GM08714 (cell line): ENCODE measurements at regions not wholly inside any gene's neighbourhood (a gene's known extent, or its start where the extent isn't known, plus 50 kb on each side); places are given as distances from the start of the nearest gene placed in this dataset.

Source experiments
- H3K4me3 ChIP-seq: fragments of 200-500 bp; sonication (Bioruptor generic); 2 replicates; pipeline ENCODE4 v1.5.1; 2014; ENCODE audit warnings: mild to moderate bottlenecking, low read length, inconsistent platforms
- ZNF274 ChIP-seq: IDR thresholded peaks from 2 replicates; pipeline ENCODE4 v1.6.1; 2012; ENCODE audit warnings: mild to moderate bottlenecking, low read depth, low read length

- H3K4me3 ChIP-seq, result no peak overlapping the region
- no peak for TF ChIP-seq ZNF274
Observed at GRCh38 chr5:67696446-67696845, 499.8 kb upstream of the CD180 start.

GRCh38 chr5:67695369-67695768, 498.8 kb upstream of the CD180 start:
- no peak overlapping the region for H3K4me3 ChIP-seq
- no peak for TF ChIP-seq ZNF274

DNA sequence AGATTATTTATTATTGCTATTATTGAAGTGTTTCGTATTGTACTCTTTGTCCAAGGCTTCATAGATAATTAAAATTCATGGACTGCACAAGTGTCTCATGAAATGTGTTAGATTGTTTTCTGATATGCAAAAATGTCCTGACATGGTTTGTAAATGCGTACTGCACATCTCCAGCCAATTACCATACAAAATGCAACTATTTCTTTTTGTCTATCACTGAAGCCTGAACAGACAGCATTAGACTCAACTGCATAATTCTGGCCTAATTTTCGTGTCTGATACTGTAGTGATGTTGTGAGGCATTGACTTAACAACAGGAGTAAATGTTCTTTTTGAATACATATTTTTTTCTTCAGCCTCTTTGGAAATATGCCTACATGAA, 498.2 kb upstream of the CD180 start:
- H3K4me3 ChIP-seq, result no peak overlapping the region
- TF ChIP-seq ZNF274, result no peak

DNA sequence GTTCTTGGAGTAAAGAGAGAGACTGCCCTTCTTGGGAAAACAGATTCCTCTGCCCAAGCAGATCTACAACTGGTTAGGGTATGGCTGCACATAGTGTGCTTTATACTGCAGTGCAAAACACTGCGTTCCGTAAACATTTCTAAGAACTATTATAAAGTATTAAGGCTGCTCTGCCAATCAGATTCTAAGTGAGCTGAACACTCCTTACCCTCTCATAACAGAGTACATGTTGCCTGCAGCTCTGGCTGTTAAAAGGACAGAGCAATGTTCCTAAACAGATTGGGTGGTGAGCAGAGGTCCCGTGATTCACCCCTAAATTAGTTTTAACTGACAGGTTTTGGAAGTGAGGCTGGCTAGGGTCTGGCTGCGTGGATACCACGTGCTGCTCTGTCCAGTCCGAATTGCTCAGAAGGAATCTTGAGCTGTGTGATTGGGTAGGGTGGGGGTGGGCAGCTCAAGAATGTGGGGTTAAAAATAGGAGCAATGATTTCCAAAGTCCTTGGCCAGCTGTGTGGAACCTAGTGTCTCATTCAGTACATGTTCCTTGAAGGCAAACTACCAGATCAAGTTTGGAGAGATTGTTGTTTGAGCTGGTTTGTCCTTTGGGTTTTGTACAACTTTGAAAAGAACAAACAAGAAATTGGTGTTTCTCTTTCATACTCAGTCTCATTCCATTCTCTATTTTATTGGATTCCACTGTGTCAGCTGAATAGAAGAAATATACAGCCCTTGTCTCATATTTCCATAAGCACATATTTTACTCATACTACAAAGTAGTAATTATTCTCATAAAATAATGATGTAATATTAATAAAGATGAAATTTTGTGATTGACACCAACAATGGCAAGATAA, 497.6 kb upstream of the CD180 start:
- no peak for TF ChIP-seq ZNF274
- no peak overlapping the region for H3K4me3 ChIP-seq

DNA sequence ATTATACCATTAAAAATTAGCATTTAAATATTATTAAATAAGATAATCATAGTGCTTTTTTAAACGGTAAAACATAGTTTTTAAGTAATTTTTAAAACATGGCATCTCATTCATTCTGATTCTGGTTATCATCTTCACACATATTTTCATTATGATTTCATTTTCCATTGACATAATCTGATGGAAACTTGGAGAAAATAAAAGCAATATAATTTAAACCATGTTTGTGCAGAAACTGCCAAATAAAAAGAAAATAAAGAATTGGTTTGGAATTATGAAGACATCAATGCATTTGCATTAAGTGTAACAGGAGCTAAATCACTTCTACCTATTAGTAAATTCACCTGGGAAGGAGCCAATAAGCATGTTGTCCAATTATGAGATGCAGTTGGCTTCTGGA, 490.1 kb upstream of the CD180 start:
- TF ChIP-seq ZNF274, result no peak
- H3K4me3 ChIP-seq, result no peak overlapping the region

DNA sequence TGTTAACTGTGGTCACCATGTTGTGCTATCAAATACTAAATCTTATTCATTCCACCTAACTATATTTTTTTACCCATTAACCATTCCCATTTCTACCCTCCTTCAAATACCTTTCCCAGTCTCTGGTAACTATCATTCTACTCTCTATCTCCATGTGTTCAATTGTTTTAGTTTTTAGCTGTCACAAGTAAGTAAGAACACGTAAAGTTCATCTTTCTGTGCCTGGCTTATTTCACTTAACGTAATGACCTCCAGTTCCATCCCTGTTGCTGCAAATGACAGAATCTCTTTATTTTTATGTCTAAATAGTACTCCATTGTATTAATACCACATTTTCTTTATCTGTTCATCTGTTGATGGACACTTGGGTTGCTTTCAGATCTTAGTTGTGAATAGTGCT, 485.1 kb upstream of the CD180 start:
- no peak for TF ChIP-seq ZNF274
- H3K4me3 ChIP-seq, result no peak overlapping the region

GRCh38 chr5:67680099-67680498, 483.5 kb upstream of the CD180 start:
- H3K4me3 ChIP-seq, result no peak overlapping the region
- TF ChIP-seq ZNF274, result no peak

DNA sequence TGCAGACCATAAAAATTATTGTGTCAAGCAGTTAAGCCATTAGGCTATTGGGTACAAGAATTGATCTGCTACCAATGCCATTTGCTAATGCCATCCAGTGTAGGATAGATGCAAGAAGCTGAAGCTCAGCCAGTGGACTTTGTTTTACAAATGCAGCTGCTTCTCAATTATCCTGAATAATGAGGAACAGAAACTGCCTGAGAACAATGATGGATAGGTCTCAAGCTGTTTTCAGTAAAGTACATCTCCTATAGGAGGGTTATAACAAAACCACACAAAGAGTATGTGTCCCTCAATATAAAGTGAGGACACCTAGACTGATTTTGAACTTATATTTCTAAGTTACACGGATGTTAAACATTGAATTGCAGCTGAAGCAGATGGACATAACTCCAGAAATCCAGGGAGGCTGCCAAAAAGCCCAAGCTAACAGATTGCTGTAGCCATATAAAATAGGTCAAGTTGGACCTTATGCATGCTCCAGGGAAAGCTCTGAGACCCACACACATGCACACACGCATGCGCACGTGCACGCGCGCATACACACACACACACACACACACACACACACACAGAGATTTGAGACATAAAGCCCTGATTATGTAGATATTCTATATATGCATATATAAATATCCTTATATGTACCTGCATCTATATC, 482.7 kb upstream of the CD180 start:
- no peak for TF ChIP-seq ZNF274
- no peak overlapping the region for H3K4me3 ChIP-seq

DNA sequence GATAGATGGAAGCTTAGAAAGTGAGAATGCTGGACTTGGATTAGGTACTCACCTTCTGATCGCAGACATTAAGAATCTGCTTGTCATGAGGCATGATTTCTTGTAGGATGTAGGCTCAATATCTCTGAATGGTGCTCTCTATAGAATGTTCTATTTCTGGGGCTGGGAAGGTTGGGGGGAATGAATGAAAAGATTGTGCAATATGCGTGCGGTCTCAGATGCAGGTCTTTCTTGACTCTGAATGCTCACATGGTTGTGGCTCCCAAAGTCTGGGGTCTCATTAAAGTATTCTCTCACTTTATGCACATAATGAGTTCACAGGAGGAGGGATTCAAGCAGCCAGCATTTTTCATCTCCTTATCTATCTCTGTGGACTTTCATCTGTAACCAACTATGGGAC, 482.0 kb upstream of the CD180 start:
- H3K4me3 ChIP-seq, result no peak overlapping the region
- TF ChIP-seq ZNF274, result no peak

DNA sequence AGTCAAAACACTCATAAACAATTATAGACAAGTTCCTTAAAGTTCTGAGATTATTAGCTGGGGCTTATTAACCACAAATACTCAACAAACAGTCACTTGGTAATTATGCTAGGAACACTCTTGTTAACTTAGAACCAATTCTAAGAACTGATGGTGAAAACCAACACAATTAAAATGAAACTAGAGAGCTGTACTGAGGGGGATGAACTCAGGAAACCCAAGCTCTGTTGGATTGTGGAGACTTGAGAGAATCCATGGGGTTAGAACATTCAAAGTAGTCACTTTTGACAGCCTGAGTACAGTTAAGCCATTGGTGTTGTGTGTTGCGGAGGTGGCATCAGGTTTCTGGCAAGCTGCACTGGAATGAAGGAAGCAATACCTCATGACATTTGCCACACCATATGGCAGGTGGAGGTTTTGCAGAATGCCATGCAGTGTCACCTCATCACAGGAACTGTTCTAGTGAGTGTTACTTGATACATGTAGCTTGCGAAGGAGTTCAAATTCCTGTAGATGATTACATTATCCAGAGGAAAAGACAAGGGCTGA, 480.9 kb upstream of the CD180 start:
- no peak for TF ChIP-seq ZNF274
- no peak overlapping the region for H3K4me3 ChIP-seq

DNA sequence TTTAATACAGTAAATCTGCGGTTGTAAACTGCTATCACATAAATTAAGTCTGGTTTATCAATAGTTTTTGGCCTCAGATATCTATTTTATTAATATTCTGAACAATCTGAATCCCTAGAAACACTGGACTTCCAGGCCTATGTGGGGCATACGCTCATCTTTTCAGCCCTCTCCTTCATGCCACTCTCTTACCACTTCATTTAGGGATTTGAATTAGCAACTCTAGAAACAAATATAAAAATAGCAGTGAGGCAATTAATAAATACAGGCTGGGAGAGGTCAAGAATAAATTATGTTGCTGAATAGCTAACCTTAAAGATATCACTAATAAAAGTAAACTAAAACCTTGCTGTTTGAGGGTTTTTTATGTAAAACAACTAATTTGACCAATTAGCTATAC, 480.3 kb upstream of the CD180 start:
- no peak for TF ChIP-seq ZNF274
- no peak overlapping the region for H3K4me3 ChIP-seq

GRCh38 chr5:67674159-67674655, 477.6 kb upstream of the CD180 start:
- H3K4me3 ChIP-seq, result no peak overlapping the region
- TF ChIP-seq ZNF274, result no peak

DNA sequence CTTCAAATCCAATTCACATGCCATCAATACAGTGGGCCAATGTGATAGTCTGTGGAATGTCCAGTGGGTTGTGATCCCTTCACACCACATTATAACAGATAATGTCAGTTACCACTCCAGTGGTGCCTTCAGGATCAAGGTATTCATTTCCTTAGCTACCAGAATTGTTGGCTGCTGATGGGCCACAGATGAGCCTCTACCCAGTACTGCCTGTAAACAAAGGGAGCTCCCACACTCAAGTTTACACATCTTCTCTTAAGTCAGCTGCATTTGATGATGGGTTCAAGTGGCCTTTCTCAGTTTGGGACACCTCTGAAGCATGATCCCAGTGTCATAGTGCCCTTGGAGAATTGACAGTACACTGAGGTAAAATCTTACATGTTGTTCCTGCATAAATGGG, 477.0 kb upstream of the CD180 start:
- H3K4me3 ChIP-seq, result no peak overlapping the region
- TF ChIP-seq ZNF274, result no peak

- TF ChIP-seq ZNF274, result no peak
Observed at GRCh38 chr5:67673180-67673579, 476.6 kb upstream of the CD180 start.

GRCh38 chr5:67672636-67673035, 476.0 kb upstream of the CD180 start:
- TF ChIP-seq ZNF274, result no peak
- no peak overlapping the region for H3K4me3 ChIP-seq

More at GRCh38 chr5:67673180-67673579, 476.6 kb upstream of the CD180 start:
- no peak overlapping the region for H3K4me3 ChIP-seq
